Astrocyte (in vitro differentiated cells and primary cell): ENCODE measurements at regions not wholly inside any gene's neighbourhood (a gene's known extent, or its start where the extent isn't known, plus 50 kb on each side); places are given as distances from the start of the nearest gene placed in this dataset.

Experiments
- DNase-seq: peaks from one replicate; pipeline ENCODE4 v3.0.0-alpha.2; 2010; ENCODE audit warnings: low read depth
- FAIRE-seq: peaks from 2 replicates; lab custom pipeline; 2011; peaks lifted over from hg19 to GRCh38; lab: Jason Lieb, UNC
- H2AFZ ChIP-seq: 2 replicates; pipeline ENCODE4 v1.6.0; 2012; ENCODE audit warnings: low read depth, low read length, inconsistent platforms
- H3K27ac ChIP-seq: 2 replicates; pipeline ENCODE4 v1.5.1; 2011; ENCODE audit warnings: low read depth, low read length, inconsistent platforms
- H3K27me3 ChIP-seq: 2 replicates; pipeline ENCODE4 v1.6.0; 2011; ENCODE audit warnings: low read length, inconsistent platforms; ENCODE audit not compliant: insufficient read depth
- H3K36me3 ChIP-seq: 2 replicates; pipeline ENCODE4 v1.5.1; 2011; ENCODE audit warnings: low read length, inconsistent platforms; ENCODE audit not compliant: insufficient read depth
- H3K4me1 ChIP-seq: 2 replicates; pipeline ENCODE4 v1.5.1; 2011; ENCODE audit warnings: low read length, inconsistent platforms; ENCODE audit not compliant: insufficient read depth
- H3K4me2 ChIP-seq: 2 replicates; pipeline ENCODE4 v1.6.0; 2012; ENCODE audit warnings: low read length, inconsistent platforms
- H3K4me3 ChIP-seq: 2 replicates; pipeline ENCODE4 v1.5.1; 2011; ENCODE audit warnings: low read depth, mild to moderate bottlenecking, low read length, inconsistent platforms; ENCODE audit not compliant: insufficient read depth
- H3K79me2 ChIP-seq: 2 replicates; pipeline ENCODE4 v1.6.0; 2012; ENCODE audit warnings: mild to moderate bottlenecking, low read length, inconsistent platforms; ENCODE audit not compliant: insufficient read depth
- H3K9ac ChIP-seq: 2 replicates; pipeline ENCODE4 v1.6.0; 2012; ENCODE audit warnings: mild to moderate bottlenecking, low read length, inconsistent platforms
- H3K9me3 ChIP-seq: 2 replicates; pipeline ENCODE4 v1.5.1; 2012; ENCODE audit warnings: low read depth, mild to moderate bottlenecking, low read length, inconsistent platforms; ENCODE audit not compliant: insufficient read depth
- H4K20me1 ChIP-seq: 2 replicates; pipeline ENCODE4 v1.6.0; 2012; ENCODE audit warnings: low read length, inconsistent platforms; ENCODE audit not compliant: insufficient read depth
- H3K27ac Mint-ChIP-seq: one replicate; pipeline ENCODE4 v1.8.0; 2021; ENCODE audit warnings: mild to moderate bottlenecking, mixed read lengths; ENCODE audit not compliant: unreplicated experiment
- H3K27me3 Mint-ChIP-seq: one replicate; pipeline ENCODE4 v1.8.0; 2021; ENCODE audit warnings: low read depth, mixed read lengths; ENCODE audit not compliant: unreplicated experiment
- H3K36me3 Mint-ChIP-seq: one replicate; pipeline ENCODE4 v1.8.0; 2021; ENCODE audit warnings: low read depth, mixed read lengths; ENCODE audit not compliant: unreplicated experiment
- H3K4me1 Mint-ChIP-seq: one replicate; pipeline ENCODE4 v1.8.0; 2021; ENCODE audit warnings: low read depth, mixed read lengths; ENCODE audit not compliant: unreplicated experiment
- H3K4me3 Mint-ChIP-seq: one replicate; pipeline ENCODE4 v1.8.0; 2021; ENCODE audit warnings: mild to moderate bottlenecking, moderate library complexity, mixed read lengths; ENCODE audit not compliant: unreplicated experiment
- H3K9me3 Mint-ChIP-seq: one replicate; pipeline ENCODE4 v1.8.0; 2021; ENCODE audit warnings: mild to moderate bottlenecking, mixed read lengths; ENCODE audit not compliant: unreplicated experiment
- CTCF ChIP-seq: IDR thresholded peaks from 2 replicates; pipeline ENCODE4 v1.5.1; 2011; ENCODE audit warnings: low read depth, mild to moderate bottlenecking, inconsistent platforms, low read length, moderate library complexity; ENCODE audit not compliant: insufficient read depth
- EZH2 ChIP-seq: IDR thresholded peaks from 2 replicates; pipeline ENCODE4 v1.6.1; 2012; ENCODE audit warnings: mild to moderate bottlenecking, low read length, inconsistent platforms; ENCODE audit not compliant: insufficient read depth

DNA sequence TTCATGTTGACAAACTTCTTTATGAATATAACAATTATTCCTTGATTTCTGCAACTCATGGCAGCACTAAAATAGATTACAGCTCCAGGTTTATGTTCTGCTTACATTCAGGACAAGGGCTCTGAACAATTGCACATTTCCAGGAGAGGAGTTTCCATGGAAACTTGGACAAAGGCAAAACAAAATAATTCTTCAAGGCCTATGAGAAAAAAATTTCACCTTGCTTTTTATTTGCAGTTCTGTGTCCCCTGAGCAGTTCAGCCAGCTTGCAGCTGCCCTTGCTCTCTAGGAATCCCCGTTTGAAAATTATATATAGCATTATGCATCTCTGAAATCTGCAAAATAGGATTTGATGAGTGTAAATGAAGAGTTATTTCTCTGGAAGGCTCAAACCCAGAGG lies 71.7 kb downstream of the ARL4A start:
- Mint-ChIP-seq H3K4me1 (peaks cover 8% of the 10 kb centered on the region), H3K9me3 (peaks cover 9% of the 10 kb centered on the region), H3K4me3 (no peak overlapping the region), H3K27ac (no peak overlapping the region), H3K27me3 (no peaks in the 10 kb centered on the region), H3K36me3 (no peaks in the 10 kb centered on the region)
- Histone ChIP-seq H3K27ac (no peak overlapping the region), H3K36me3 (no peaks in the 10 kb centered on the region), H3K4me2 (no peak overlapping the region), H2AFZ (no peak overlapping the region), H3K4me1 (peaks cover 3% of the 10 kb centered on the region), H3K79me2 (no peaks in the 10 kb centered on the region), H3K4me3 (no peak overlapping the region), H3K9ac (no peak overlapping the region), H4K20me1 (no peaks in the 10 kb centered on the region), H3K27me3 (no peaks in the 10 kb centered on the region), H3K9me3 (no peaks in the 10 kb centered on the region)
- DNase-seq (no peak), FAIRE-seq (no peak)
- TF ChIP-seq CTCF: no peak
- TF ChIP-seq EZH2: no peak

DNA sequence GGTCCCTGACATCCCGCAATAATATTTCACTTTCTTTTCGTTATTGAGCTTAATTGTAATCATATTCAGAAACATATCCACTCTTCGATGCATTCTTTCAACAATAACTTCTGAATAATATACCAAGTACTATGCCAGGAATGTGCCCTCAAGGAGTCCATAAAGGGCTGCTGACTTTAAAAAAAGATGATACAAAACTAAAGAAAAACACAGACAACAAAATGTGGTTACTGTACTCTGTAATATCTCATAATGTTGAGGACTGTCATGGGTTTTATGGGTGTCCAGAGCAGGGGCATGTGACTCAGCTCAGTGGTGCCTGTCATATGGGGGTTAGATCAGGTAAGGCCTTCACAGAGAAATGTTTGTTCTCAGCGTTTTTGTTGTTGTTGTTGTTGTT lies 73.7 kb downstream of the ARL4A start:
- FAIRE-seq: no peak
- Mint-ChIP-seq H3K27ac (no peak overlapping the region), H3K4me3 (no peak overlapping the region), H3K9me3 (peaks cover 9% of the 10 kb centered on the region), H3K36me3 (no peaks in the 10 kb centered on the region), H3K27me3 (no peaks in the 10 kb centered on the region), H3K4me1 (peaks cover 14% of the 10 kb centered on the region)
- Histone ChIP-seq H3K9ac (no peak overlapping the region), H3K27ac (no peak overlapping the region), H3K79me2 (no peaks in the 10 kb centered on the region), H3K27me3 (no peaks in the 10 kb centered on the region), H3K4me3 (no peak overlapping the region), H3K36me3 (no peaks in the 10 kb centered on the region), H4K20me1 (no peaks in the 10 kb centered on the region), H3K4me2 (no peak overlapping the region), H3K4me1 (no peaks in the 10 kb centered on the region), H2AFZ (no peak overlapping the region), H3K9me3 (no peaks in the 10 kb centered on the region)
- TF ChIP-seq EZH2 (no peak), CTCF (no peak)
- no peak for DNase-seq

GRCh38 chr7:12761691-12762090 lies 74.3 kb downstream of the ARL4A start:
- Histone ChIP-seq H3K79me2 (no peaks in the 10 kb centered on the region), H3K27ac (no peak overlapping the region), H3K4me2 (no peak overlapping the region), H4K20me1 (no peaks in the 10 kb centered on the region), H3K27me3 (no peaks in the 10 kb centered on the region), H3K9me3 (no peaks in the 10 kb centered on the region), H3K36me3 (no peaks in the 10 kb centered on the region), H3K4me3 (no peak overlapping the region), H2AFZ (no peak overlapping the region), H3K4me1 (no peaks in the 10 kb centered on the region), H3K9ac (no peak overlapping the region)
- Mint-ChIP-seq H3K4me3 (no peak overlapping the region), H3K4me1 (peaks cover 14% of the 10 kb centered on the region), H3K36me3 (no peaks in the 10 kb centered on the region), H3K27ac (no peak overlapping the region), H3K9me3 (peaks cover 9% of the 10 kb centered on the region), H3K27me3 (no peaks in the 10 kb centered on the region)
- DNase-seq (no peak), FAIRE-seq (no peak)
- TF ChIP-seq EZH2: no peak
- no peak for TF ChIP-seq CTCF
